GM12878 (cell line): ENCODE measurements at regions not wholly inside any gene's neighbourhood (a gene's known extent, or its start where the extent isn't known, plus 50 kb on each side); places are given as distances from the start of the nearest gene placed in this dataset.
A peak's percentile ranks its signal among the peaks of the same experiment; 100 is the strongest.

Experiments used
- ATAC-seq: fragments of 200-7000 bp; cut with Tn5 transposase; 3 replicates; pipeline ENCODE4 v1.9.1; 2020; ENCODE audit warnings: mild to moderate bottlenecking, moderate library complexity
- BruUV-seq: library from RNA; stranded (reverse); fragments of 400-500 nt; replicated peaks from 2 replicates; lab custom pipeline; 2021; lab: Mats Ljungman, UMichigan
- CTCF ChIA-PET: fragments of 300-600 bp; sonication (Branson Sonifier 250); formaldehyde crosslinking; extraction: SDS; loops from one replicate; lab custom pipeline; 2021; ENCODE audit warnings: inconsistent platforms; lab: Yijun Ruan, JAX
- POLR2A ChIA-PET: fragments of 350-600 bp; formaldehyde crosslinking; extraction: SDS; loops from one replicate; lab custom pipeline; 2021; ENCODE audit warnings: inconsistent platforms; lab: Charles Lee
- RAD21 ChIA-PET: fragments of 300-600 bp; sonication (Branson Sonifier 250); formaldehyde crosslinking; loops from one replicate; lab custom pipeline; 2023; ENCODE audit warnings: antibody characterized with exemption; ENCODE audit not compliant: unreplicated experiment; lab: Charles Lee
- SMC1A ChIA-PET: fragments of 300-600 bp; sonication (Branson Sonifier 250); formaldehyde crosslinking; loops from one replicate; lab custom pipeline; 2023; ENCODE audit not compliant: unreplicated experiment, uncharacterized antibody; lab: Charles Lee
- DNase-seq: peaks from one replicate; pipeline ENCODE4 v3.0.0-alpha.2; 2011; ENCODE audit warnings: low read depth, low spot score
- FAIRE-seq: peaks from 3 replicates; lab custom pipeline; 2011; peaks lifted over from hg19 to GRCh38; lab: Jason Lieb, UNC
- H2AFZ ChIP-seq: 2 replicates; pipeline ENCODE4 v1.6.0; 2011; ENCODE audit warnings: low read depth, low read length, control low read depth; ENCODE audit not compliant: control insufficient read depth
- H3K27ac ChIP-seq: 2 replicates; pipeline ENCODE4 v1.5.1; 2011; ENCODE audit warnings: control low read depth; ENCODE audit not compliant: control insufficient read depth, insufficient read depth
- H3K27me3 ChIP-seq, 2 experiments: replicated peaks in 1 of 2; 2 replicates each; pipeline versions ENCODE4 v1.6.0 to v1.6.1; 2011; ENCODE audit warnings: low read length in 1 of 2; ENCODE audit not compliant: control insufficient read depth in 2 of 2, insufficient read depth in 2 of 2
- H3K36me3 ChIP-seq, 2 experiments: 2 replicates each; pipeline ENCODE4 v1.5.1; 2011; ENCODE audit warnings: low read length in 1 of 2; ENCODE audit not compliant: control insufficient read depth in 2 of 2, insufficient read depth in 2 of 2
- H3K4me1 ChIP-seq: 2 replicates; pipeline ENCODE4 v1.6.1; 2011; ENCODE audit warnings: mild to moderate bottlenecking, low read length, moderate library complexity, mixed read lengths; ENCODE audit not compliant: control insufficient read depth, insufficient read depth
- H3K4me2 ChIP-seq: 2 replicates; pipeline ENCODE4 v1.6.0; 2011; ENCODE audit warnings: control low read depth; ENCODE audit not compliant: control insufficient read depth, insufficient read depth
- H3K4me3 ChIP-seq: fragments of 200-600 bp; sonication (generic); 2 replicates; pipeline ENCODE4 v1.5.1; 2016
- H3K79me2 ChIP-seq: 2 replicates; pipeline ENCODE4 v1.6.0; 2011; ENCODE audit warnings: low read length; ENCODE audit not compliant: control insufficient read depth, insufficient read depth
- H3K9ac ChIP-seq: 2 replicates; pipeline ENCODE4 v1.8.0; 2011; ENCODE audit warnings: low read length, control low read depth, mixed read lengths; ENCODE audit not compliant: control insufficient read depth, insufficient read depth
- H3K9me3 ChIP-seq: replicated peaks from 3 replicates; pipeline ENCODE4 v1.5.1; 2011; ENCODE audit warnings: mild to moderate bottlenecking, low read length; ENCODE audit not compliant: control insufficient read depth, insufficient read depth
- H4K20me1 ChIP-seq: 2 replicates; pipeline ENCODE4 v1.6.0; 2011; ENCODE audit not compliant: control insufficient read depth, insufficient read depth
- BCL3 ChIP-seq: IDR thresholded peaks from 2 replicates; pipeline ENCODE4 v1.6.1; 2011; ENCODE audit warnings: borderline replicate concordance, low read depth, mild to moderate bottlenecking, moderate library complexity, low read length; ENCODE audit not compliant: insufficient read depth, poor library complexity, severe bottlenecking
- CHD2 ChIP-seq: IDR thresholded peaks from 2 replicates; pipeline ENCODE4 v1.6.1; 2011; ENCODE audit warnings: low read depth, low read length, improper control_type of control experiment, borderline replicate concordance
- HDAC6 ChIP-seq: fragments of 200-600 bp; sonication (generic); IDR thresholded peaks from one replicate; pipeline ENCODE4 v1.8.0; 2017; ENCODE audit warnings: antibody characterized with exemption; ENCODE audit not compliant: unreplicated experiment
- IKZF2 ChIP-seq, 2 experiments: fragments of 450-650 bp; IDR thresholded peaks; 2 replicates each; pipeline ENCODE4 v1.6.1; 2017; ENCODE audit warnings: mild to moderate bottlenecking in 2 of 2, moderate library complexity in 2 of 2
- KAT2A ChIP-seq: conservative IDR thresholded peaks from 2 replicates; pipeline ENCODE4 v1.6.1; 2011; ENCODE audit warnings: low read depth, low read length; ENCODE audit not compliant: control insufficient read depth
- MYC ChIP-seq: IDR thresholded peaks from 2 replicates; pipeline ENCODE4 v1.6.1; 2011; ENCODE audit warnings: mild to moderate bottlenecking, low read length, moderate library complexity, inconsistent platforms; ENCODE audit not compliant: insufficient read depth, insufficient replicate concordance, insufficient read length, severe bottlenecking
- NFYB ChIP-seq: IDR thresholded peaks from 2 replicates; pipeline ENCODE4 v1.6.1; 2011; ENCODE audit warnings: low read depth, mild to moderate bottlenecking, low read length, improper control_type of control experiment, moderate library complexity; ENCODE audit not compliant: insufficient read depth
- NR2C2 ChIP-seq: IDR thresholded peaks from 2 replicates; pipeline ENCODE4 v1.6.1; 2011; ENCODE audit warnings: borderline replicate concordance, low read depth; ENCODE audit not compliant: control insufficient read depth, insufficient read length
- PAX8 ChIP-seq: fragments of 450-650 bp; IDR thresholded peaks from 2 replicates; pipeline ENCODE4 v1.6.1; 2017; ENCODE audit warnings: mild to moderate bottlenecking, moderate library complexity
- RFX5 ChIP-seq: IDR thresholded peaks from 2 replicates; pipeline ENCODE4 v1.6.1; 2011; ENCODE audit warnings: low read depth, low read length, improper control_type of control experiment
- SMC3 ChIP-seq: IDR thresholded peaks from 2 replicates; pipeline ENCODE4 v1.6.1; 2011; ENCODE audit warnings: low read length, improper control_type of control experiment, borderline replicate concordance
- SPI1 ChIP-seq: IDR thresholded peaks from 2 replicates; pipeline ENCODE4 v1.6.1; 2011; ENCODE audit warnings: low read depth, mild to moderate bottlenecking, low read length, moderate library complexity, borderline replicate concordance; ENCODE audit not compliant: insufficient read depth
- SREBF2 ChIP-seq: IDR thresholded peaks from 2 replicates; pipeline ENCODE4 v1.6.1; 2012; ENCODE audit warnings: mild to moderate bottlenecking, low read length
- SUZ12 ChIP-seq: fragments of 200-600 bp; sonication (generic); IDR thresholded peaks from one replicate; pipeline ENCODE4 v1.6.1; 2018; ENCODE audit warnings: antibody characterized with exemption, mild to moderate bottlenecking; ENCODE audit not compliant: unreplicated experiment
- TBL1XR1 ChIP-seq: IDR thresholded peaks from 2 replicates; pipeline ENCODE4 v1.6.1; 2012; ENCODE audit warnings: low read depth, low read length, improper control_type of control experiment
- ZBTB4 ChIP-seq: fragments of 450-650 bp; formaldehyde crosslinking; IDR thresholded peaks from 2 replicates; pipeline ENCODE4 v1.4.0; 2022; ENCODE audit warnings: mild to moderate bottlenecking, moderate library complexity
- ZNF24 ChIP-seq: fragments of 450-650 bp; IDR thresholded peaks from 2 replicates; pipeline ENCODE4 v1.6.1; 2017; ENCODE audit warnings: antibody characterized with exemption, mild to moderate bottlenecking
- WGBS: methylation state at CpG from one replicate; pipeline ENCODE4 v1.1.6; 2016; ENCODE audit warnings: low lambda C conversion rate; ENCODE audit not compliant: insufficient replicate concordance, insufficient coverage; ENCODE audit errors: missing lambda C conversion rate; 5-methylcytosine and 5-hydroxymethylcytosine counted together
- in situ Hi-C: fragments of 300-500 bp; cut with MboI; formaldehyde crosslinking; loops from 9 replicates; pipeline ENCODE4 v1.14.3; 2018; ENCODE audit warnings: mixed read lengths
- intact Hi-C: fragments of 100-400 bp; cut with micrococcal nuclease; formaldehyde crosslinking; loops from one replicate; pipeline ENCODE4 v1.14.2; 2022; ENCODE audit not compliant: unreplicated experiment

GRCh38 chr1:157307491-157307890 lies 169.3 kb upstream of the ETV3 start (continued):
- TF ChIP-seq BCL3 (no peak), MYC (no peak), SPI1 (peak; percentile 85), IKZF2 (IDR thresholded peaks at IDR 0.05) (peak; percentile 92 to 93)

GRCh38 chr1:157306896-157307295 lies 168.7 kb upstream of the ETV3 start:
- no peaks in the 10 kb centered on the region for H3K9me3 ChIP-seq
- no peak overlapping the region for H2AFZ ChIP-seq
- no peak for DNase-seq
- no peak overlapping the region for H3K9ac ChIP-seq
- ChIA-PET CTCF (interaction anchor here (0.6 to 2.2 kb wide), 6 partner anchors 60 to 188 kb away, joined by 3 to 6 read pairs (median 4); no protein-coding TSS in a partner anchor), RAD21 (interaction anchor here (0.7 to 2.1 kb wide), 6 partner anchors 66 to 199 kb away, joined by 3 to 7 read pairs (median 3); no protein-coding TSS in a partner anchor), POLR2A (no interaction called here), SMC1A (interaction anchor here (1.0 to 2.2 kb wide), 6 partner anchors 36 to 181 kb away, joined by 3 to 10 read pairs (median 3); no protein-coding TSS in a partner anchor)
- in situ Hi-C loops (no loop called here), intact Hi-C loops (loop anchor here (5.0 kb wide), 3 partner anchors 55 to 110 kb away; no protein-coding TSS in a partner anchor)
- FAIRE-seq, result no peak
- ATAC-seq, result peak; percentile 23
- H3K27me3 ChIP-seq, result no peaks in the 10 kb centered on the region
- no TSS peak for BruUV-seq
- H3K36me3 ChIP-seq, result no peaks in the 10 kb centered on the region
- peaks cover 14% of the 10 kb centered on the region for H3K4me1 ChIP-seq
- no peaks in the 10 kb centered on the region for H4K20me1 ChIP-seq
- H3K79me2 ChIP-seq, result no peaks in the 10 kb centered on the region
- WGBS, result 15% methylated on average over 3 of the region's 3 CpGs
- no peak overlapping the region for H3K4me3 ChIP-seq
- H3K27ac ChIP-seq, result no peak overlapping the region
- H3K4me2 ChIP-seq, result peak overlapping the region; percentile 31; the same call in 1 of the 2 replicates
- TF ChIP-seq RFX5 (no peak), NFYB (no peak), KAT2A (no peak), ZBTB4 (CRISPR knock-in tag) (no peak), HDAC6 (no peak), SMC3 (no peak), PAX8 (no peak), NR2C2 (no peak), ZNF24 (no peak), TBL1XR1 (no peak), SUZ12 (no peak), CHD2 (no peak), SREBF2 (no peak)
